ENCODE measurements at regions not wholly inside any gene's neighbourhood (a gene's known extent, or its start where the extent isn't known, plus 50 kb on each side); places are given as distances from the start of the nearest gene placed in this dataset.

- TF ChIP-seq CTCF (IDR thresholded peaks at IDR 0.05; ENCODE audit: insufficient read depth, missing control alignments) = no peak
- DNase-seq (ENCODE audit: insufficient read length, low spot score) (no peak), FAIRE-seq (no peak)
Measured at GRCh38 chr11:109590782-109591181, 168.8 kb downstream of the C11orf87 start.

- TF ChIP-seq CTCF (IDR thresholded peaks at IDR 0.05; ENCODE audit: insufficient read depth, missing control alignments) = no peak
- DNase-seq (ENCODE audit: insufficient read length, low spot score) (no peak), FAIRE-seq (no peak)
Measured at GRCh38 chr11:109597336-109597735, 175.3 kb downstream of the C11orf87 start.

GRCh38 chr11:109604481-109605400 lies 182.8 kb downstream of the C11orf87 start:
- TF ChIP-seq CTCF (IDR thresholded peaks at IDR 0.05; ENCODE audit: insufficient read depth, missing control alignments) = no peak
- no peak for FAIRE-seq
- DNase-seq (ENCODE audit: insufficient read length, low spot score) = no peak

GRCh38 chr11:109606256-109606655 lies 184.3 kb downstream of the C11orf87 start:
- peak; percentile 60 for FAIRE-seq
- no peak for TF ChIP-seq CTCF (IDR thresholded peaks at IDR 0.05; ENCODE audit: insufficient read depth, missing control alignments)
- no peak for DNase-seq (ENCODE audit: insufficient read length, low spot score)

- TF ChIP-seq CTCF (IDR thresholded peaks at IDR 0.05; ENCODE audit: insufficient read depth, missing control alignments) = no peak
- FAIRE-seq (no peak), DNase-seq (ENCODE audit: insufficient read length, low spot score) (no peak)
Measured at GRCh38 chr11:109609454-109610185, 187.6 kb downstream of the C11orf87 start.

GRCh38 chr11:109612496-109612895 lies 190.5 kb downstream of the C11orf87 start:
- no peak for FAIRE-seq
- TF ChIP-seq CTCF (IDR thresholded peaks at IDR 0.05; ENCODE audit: insufficient read depth, missing control alignments) = no peak

More at GRCh38 chr11:109612496-109612895, 190.5 kb downstream of the C11orf87 start:
- no peak for DNase-seq (ENCODE audit: insufficient read length, low spot score)
